ENCODE measurements at regions not wholly inside any gene's neighbourhood (a gene's known extent, or its start where the extent isn't known, plus 50 kb on each side); places are given as distances from the start of the nearest gene placed in this dataset.
"Not testable (repeated sequence)": the region's sequence is repeated elsewhere in the genome, so short reads cannot be mapped to it uniquely, and the experiment has no call there.

GRCh38 chr9:97176206-97176605 lies 131.3 kb upstream of the CCDC180 start:
- DNase-seq, result no peak

GRCh38 chr9:97168174-97168573 lies 129.2 kb upstream of the CTSV start:
- not testable (repeated sequence) for DNase-seq

GRCh38 chr9:97166496-97167138 lies 127.7 kb upstream of the CTSV start:
- DNase-seq, result not testable (repeated sequence)

DNA sequence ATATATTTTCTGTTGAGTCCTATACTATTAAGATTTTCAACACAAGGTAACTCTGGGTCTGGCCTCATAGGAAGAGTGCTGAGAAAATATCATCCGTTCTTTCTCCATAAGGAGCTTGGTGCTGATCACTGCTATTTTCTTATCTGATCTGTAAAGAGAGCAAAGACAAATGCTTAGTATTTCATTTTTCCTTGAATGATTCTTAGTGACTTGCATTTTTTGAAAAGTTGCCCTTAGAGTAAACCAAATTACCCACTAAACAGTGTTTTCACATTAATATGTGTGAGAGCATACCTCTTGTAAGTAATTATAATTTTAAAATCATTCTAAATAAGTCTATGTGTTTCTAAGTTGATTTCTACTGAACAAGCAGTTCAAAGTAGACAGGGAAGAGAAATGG lies 121.3 kb upstream of the CTSV start:
- no peak for DNase-seq

GRCh38 chr9:97158722-97159121 lies 119.8 kb upstream of the CTSV start:
- DNase-seq, result not testable (repeated sequence)

DNA sequence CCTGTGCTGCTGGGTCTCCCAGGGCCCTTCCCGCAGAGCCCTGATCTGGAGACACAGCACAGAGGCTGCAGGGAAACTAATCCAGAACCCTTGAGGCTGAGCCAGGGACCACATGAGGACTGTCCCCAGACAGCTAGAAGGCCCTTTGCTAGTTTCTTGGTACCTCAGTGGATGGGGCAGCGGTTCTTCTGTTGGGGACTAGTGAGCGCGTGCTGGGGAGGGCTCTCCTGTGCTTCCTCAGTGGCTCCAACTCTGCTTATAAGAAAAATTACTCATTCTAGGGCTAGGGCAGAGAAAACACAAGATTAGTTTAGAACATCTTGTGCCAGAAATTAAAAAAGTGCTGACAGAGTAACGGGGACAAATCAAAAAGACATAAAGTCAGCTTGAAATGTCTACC lies 116.5 kb upstream of the CTSV start:
- DNase-seq, result not testable (repeated sequence)

GRCh38 chr9:97153967-97154366 lies 115.0 kb upstream of the CTSV start:
- no peak for DNase-seq

- not testable (repeated sequence) for DNase-seq
Observed at GRCh38 chr9:97153160-97153559, 114.2 kb upstream of the CTSV start.

- DNase-seq, result not testable (repeated sequence)
Observed at GRCh38 chr9:97150471-97150870, 111.5 kb upstream of the CTSV start.

DNA sequence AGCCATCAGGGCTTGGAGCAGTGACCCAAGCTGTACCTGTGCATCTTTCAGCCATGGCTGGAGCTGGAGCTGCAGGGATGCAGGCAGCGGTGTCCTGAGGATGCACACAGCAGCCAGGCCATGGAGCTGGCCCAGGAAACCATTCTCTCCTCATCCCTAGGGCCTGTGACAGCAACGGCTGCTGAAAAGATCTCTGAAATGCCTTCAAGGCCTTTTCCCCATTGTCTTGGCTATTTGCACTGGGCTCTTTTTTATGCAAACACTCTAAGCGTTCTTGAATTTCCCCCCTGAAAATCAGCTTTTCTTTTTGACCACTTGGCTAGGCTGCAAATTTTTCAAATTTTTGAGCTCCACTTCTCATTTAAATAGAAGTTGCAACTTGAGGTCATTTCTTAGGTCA lies 109.5 kb upstream of the CTSV start:
- not testable (repeated sequence) for DNase-seq

DNA sequence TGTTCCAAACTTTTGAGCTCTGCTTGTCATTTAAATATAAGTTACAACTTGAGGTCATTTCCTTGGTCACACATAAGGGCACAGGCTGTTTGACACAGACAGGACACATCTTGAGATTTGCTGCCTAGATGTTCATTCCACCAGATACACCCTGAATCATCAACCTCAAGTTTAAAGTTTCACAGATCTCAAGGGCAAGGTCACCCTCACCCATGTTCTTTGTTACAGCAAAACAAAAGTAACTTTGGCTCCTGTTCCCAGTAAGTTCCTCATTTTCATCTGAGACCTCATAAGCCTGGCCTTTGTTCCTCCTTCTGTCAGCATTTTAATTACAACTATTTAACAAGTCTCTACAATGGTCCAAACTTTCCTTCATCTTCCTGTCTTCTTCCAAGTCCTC lies 106.7 kb upstream of the CTSV start:
- DNase-seq, result not testable (repeated sequence)

- no peak for DNase-seq
Observed at GRCh38 chr9:97140566-97140965, 101.6 kb upstream of the CTSV start.

DNA sequence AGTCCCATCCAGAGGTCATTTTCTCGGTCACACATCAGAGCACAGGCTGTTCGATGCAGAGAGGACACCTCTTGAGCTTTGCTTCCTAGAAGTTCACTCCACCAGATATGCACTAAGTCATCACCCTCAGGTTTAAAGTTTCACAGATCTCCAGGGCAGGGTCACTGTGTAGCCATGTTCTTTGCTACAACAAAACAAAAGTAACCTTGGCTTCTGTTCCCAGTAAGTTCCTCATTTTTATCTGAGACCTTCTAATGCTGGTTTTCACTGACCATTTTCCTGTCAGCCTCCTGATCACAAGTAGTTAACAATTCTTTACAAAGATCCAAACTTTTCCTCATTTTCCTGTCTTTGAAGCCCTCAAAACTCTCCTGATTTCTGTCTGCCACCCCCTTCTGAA lies 97.5 kb upstream of the CTSV start:
- no peak for DNase-seq

- DNase-seq, result not testable (repeated sequence)
Observed at GRCh38 chr9:97133966-97134365, 95.0 kb upstream of the CTSV start.

GRCh38 chr9:97132865-97133264 lies 93.9 kb upstream of the CTSV start:
- DNase-seq, result no peak

DNA sequence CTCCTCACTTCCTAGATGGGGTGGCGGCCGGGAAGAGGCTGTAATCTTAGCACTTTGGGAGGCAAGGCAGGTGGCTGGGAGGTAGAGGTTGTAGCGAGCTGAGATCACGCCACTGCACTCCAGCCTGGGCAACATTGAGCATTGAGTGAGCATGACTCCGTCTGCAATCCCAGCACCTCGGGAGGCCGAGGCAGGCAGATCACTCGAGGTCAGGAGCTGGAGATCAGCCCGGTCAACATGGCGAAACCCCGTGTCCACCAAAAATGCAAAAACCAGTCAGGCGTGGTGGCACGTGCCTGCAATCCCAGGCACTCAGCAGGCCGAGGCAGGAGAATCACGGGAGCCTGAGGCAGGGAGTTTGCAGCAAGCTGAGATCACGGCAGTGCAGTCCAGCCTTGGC lies 91.9 kb upstream of the CTSV start:
- not testable (repeated sequence) for DNase-seq

- not testable (repeated sequence) for DNase-seq
Observed at GRCh38 chr9:97130387-97130786, 91.4 kb upstream of the CTSV start.

DNA sequence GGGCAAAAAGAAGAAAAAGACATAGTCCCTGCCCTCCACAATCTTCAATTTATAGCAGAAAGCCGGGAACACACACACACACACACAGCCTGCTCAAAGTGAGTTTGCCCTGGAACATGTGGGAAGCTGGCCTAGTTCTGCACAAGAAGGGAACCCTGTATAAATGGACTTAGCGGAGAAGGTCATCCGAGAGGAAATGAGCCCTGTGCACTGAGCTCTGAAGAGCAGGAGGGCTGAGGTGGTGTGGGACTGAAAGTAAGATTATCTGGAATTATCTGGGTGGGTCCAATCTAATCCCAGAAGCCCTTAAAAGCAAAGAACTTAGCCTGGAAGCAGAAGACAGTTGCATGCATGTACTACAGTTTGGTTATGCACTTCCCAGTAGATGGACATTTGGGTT lies 90.0 kb upstream of the CTSV start:
- DNase-seq, result no peak

DNA sequence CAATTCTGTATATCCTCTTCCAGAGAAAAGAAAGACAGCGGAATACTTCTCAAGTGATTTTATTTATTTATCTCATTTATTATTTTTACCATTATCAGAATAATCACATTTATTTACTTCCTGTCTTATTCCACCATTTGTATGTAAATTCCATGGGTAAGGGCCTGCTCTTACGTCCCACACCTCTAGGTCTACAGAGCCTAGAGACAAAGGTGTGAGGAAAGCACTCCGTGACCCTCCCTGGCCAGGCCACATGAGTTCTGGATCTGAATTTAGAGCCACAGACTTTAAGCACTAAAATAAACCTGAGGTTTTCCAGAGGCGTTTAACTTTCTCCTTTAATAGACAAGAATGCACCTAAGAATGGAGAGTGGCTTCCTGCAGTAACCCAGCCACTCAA lies 85.3 kb upstream of the CTSV start:
- DNase-seq, result no peak

DNA sequence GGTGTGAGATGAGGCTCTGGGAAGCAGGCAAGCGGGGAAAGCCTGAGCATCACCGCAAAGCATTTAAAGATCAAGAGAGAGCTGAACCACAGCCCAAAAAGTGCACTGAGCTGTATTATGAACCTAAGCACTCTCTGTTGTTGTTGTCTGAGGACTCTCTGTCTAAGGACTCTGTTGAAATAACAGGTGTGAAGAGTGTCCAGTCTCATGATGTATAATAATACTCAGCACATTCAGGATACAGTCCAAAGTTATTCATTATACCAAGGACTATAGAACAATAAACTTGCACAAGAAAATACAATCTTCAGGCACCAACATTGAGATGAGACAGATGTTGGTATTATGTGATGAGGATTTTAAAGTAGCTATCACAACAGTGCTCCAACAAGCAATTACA lies 71.8 kb upstream of the CTSV start:
- no peak for DNase-seq

DNA sequence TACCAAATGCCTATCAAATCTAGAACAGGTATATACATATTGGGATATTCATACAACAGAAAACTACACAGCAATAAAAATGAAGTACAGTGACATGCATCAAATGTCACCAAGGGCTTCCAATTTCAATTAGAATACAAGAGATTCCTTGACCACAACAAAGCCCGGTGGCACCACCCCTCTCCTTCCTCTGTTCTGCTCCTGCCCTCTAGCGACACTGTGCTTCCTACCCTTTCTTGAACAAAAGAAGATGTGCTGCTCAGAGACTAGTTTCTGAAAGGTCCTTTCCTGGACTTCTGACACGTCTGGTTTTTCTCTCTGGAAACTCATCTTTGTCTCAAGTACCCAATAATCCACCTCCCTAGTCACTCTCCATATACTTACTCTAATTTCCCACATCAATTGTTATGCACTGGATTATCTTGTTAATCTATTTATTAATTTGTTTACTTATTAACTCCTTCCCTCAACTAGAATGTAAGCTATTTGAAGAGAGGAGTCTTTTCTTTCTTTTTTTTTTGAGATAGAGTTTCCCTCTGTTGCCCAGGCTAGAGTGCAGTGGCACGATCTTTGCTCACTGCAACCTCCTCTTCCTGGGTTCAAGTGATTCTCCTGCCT lies 70.4 kb upstream of the CTSV start:
- peak; percentile 12 for DNase-seq

DNA sequence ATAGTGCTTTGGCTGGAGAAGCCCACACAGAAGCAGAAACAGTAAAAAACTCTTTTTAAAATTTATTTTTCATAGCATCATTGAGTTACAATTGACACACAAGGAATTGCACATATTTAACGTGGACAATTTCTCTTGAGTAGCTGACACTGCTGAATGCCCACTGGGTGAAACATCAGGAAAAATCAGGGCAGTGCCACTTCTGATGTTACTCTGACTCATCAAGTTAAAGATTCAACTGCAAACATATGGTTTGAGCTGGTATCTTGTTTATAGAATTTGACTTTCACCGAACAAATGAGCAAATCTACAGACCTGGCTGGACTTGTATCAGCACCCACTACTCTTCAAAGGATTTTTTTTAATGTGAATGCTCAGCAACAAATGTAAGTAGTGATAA lies 66.3 kb upstream of the CTSV start:
- not testable (repeated sequence) for DNase-seq

- DNase-seq, result not testable (repeated sequence)
Observed at GRCh38 chr9:97103613-97104383, 64.9 kb upstream of the CTSV start.

GRCh38 chr9:97099540-97099939 lies 60.6 kb upstream of the CTSV start:
- not testable (repeated sequence) for DNase-seq

Measured in fibroblast of skin of scalp (primary cell).